RWPE2 (cell line): ENCODE measurements at regions not wholly inside any gene's neighbourhood (a gene's known extent, or its start where the extent isn't known, plus 50 kb on each side); places are given as distances from the start of the nearest gene placed in this dataset.

Source experiments
- ATAC-seq: fragments of 200-7000 bp; cut with Tn5 transposase; 3 replicates; pipeline ENCODE4 v1.9.1; 2021; ENCODE audit warnings: low read depth
- DNase-seq: peaks from one replicate; pipeline ENCODE4 v3.0.0-alpha.2; 2020; ENCODE audit warnings: low spot score
- H3K27ac ChIP-seq: fragments of 450-650 bp; 2 replicates; pipeline ENCODE4 v1.5.1; 2017; ENCODE audit warnings: mild to moderate bottlenecking; ENCODE audit not compliant: poor library complexity, severe bottlenecking
- H3K27me3 ChIP-seq: fragments of 250-450 bp; sonication (Bioruptor Pico); 2 replicates; pipeline ENCODE4 v1.5.1; 2021; ENCODE audit warnings: mild to moderate bottlenecking, moderate library complexity; ENCODE audit not compliant: insufficient read depth, poor library complexity, severe bottlenecking
- H3K36me3 ChIP-seq: fragments of 250-450 bp; sonication (Bioruptor Pico); 2 replicates; pipeline ENCODE4 v1.5.1; 2020; ENCODE audit warnings: low read depth, mild to moderate bottlenecking, moderate library complexity
- H3K4me1 ChIP-seq: fragments of 250-450 bp; sonication (Bioruptor Pico); 2 replicates; pipeline ENCODE4 v1.5.1; 2021; ENCODE audit warnings: mild to moderate bottlenecking, moderate library complexity; ENCODE audit not compliant: insufficient read depth, poor library complexity, severe bottlenecking
- H3K4me3 ChIP-seq: fragments of 250-450 bp; sonication (Bioruptor Pico); 2 replicates; pipeline ENCODE4 v1.5.1; 2021; ENCODE audit warnings: mild to moderate bottlenecking, moderate library complexity; ENCODE audit not compliant: severe bottlenecking
- H3K9me3 ChIP-seq: fragments of 250-450 bp; sonication (Bioruptor Pico); 2 replicates; pipeline ENCODE4 v1.5.1; 2021; ENCODE audit warnings: mild to moderate bottlenecking, moderate library complexity; ENCODE audit not compliant: severe bottlenecking
- TF ChIP-seq, protein P1 (sequence below): fragments of 450-650 bp; IDR thresholded peaks from one replicate; pipeline ENCODE4 v1.5.1; 2017; ENCODE audit warnings: mild to moderate bottlenecking, moderate library complexity; ENCODE audit not compliant: poor library complexity, severe bottlenecking

GRCh38 chrX:39249999-39250398 lies 448.7 kb downstream of the MID1IP1 start:
- no peak for DNase-seq
- H3K36me3 ChIP-seq = no peaks in the 10 kb centered on the region
- H3K4me1 ChIP-seq = no peaks in the 10 kb centered on the region

DNA sequence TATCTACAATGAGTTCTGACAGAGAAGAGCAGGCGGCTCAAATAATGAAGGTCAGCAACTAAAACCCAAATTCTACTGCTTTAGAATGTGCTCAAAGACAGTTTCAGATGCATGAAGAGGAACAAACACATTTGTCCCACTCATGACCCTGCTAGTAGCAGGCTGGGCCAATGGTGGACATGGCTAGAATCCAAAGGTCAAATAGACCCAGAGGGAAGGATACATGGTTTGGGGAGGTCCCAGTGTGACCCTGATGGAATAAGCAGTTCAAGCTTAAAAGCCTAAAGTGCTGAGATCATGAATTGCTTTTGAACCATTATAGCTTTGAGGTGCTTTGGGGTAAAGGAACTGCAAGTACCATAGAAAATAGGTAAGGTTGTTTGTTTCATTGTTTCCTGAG lies 450.7 kb downstream of the MID1IP1 start:
- no peak for DNase-seq
- ATAC-seq = no peak
- Histone ChIP-seq H3K4me3 (no peak overlapping the region), H3K4me1 (no peaks in the 10 kb centered on the region), H3K9me3 (no peaks in the 10 kb centered on the region), H3K36me3 (no peaks in the 10 kb centered on the region), H3K27ac (no peak overlapping the region), H3K27me3 (no peaks in the 10 kb centered on the region)
- TF ChIP-seq, protein P1, sequence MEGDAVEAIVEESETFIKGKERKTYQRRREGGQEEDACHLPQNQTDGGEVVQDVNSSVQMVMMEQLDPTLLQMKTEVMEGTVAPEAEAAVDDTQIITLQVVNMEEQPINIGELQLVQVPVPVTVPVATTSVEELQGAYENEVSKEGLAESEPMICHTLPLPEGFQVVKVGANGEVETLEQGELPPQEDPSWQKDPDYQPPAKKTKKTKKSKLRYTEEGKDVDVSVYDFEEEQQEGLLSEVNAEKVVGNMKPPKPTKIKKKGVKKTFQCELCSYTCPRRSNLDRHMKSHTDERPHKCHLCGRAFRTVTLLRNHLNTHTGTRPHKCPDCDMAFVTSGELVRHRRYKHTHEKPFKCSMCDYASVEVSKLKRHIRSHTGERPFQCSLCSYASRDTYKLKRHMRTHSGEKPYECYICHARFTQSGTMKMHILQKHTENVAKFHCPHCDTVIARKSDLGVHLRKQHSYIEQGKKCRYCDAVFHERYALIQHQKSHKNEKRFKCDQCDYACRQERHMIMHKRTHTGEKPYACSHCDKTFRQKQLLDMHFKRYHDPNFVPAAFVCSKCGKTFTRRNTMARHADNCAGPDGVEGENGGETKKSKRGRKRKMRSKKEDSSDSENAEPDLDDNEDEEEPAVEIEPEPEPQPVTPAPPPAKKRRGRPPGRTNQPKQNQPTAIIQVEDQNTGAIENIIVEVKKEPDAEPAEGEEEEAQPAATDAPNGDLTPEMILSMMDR = no peak

More at GRCh38 chrX:39249999-39250398, 448.7 kb downstream of the MID1IP1 start:
- Histone ChIP-seq H3K4me3 (no peak overlapping the region), H3K27me3 (no peaks in the 10 kb centered on the region), H3K27ac (no peak overlapping the region), H3K9me3 (no peaks in the 10 kb centered on the region)
- no peak for ATAC-seq
- TF ChIP-seq, protein P1 = no peak

GRCh38 chrX:39253551-39253950 lies 452.3 kb downstream of the MID1IP1 start:
- ATAC-seq = peak; percentile 73; the same call in 2 of the 3 replicates
- Histone ChIP-seq H3K27ac (no peak overlapping the region), H3K4me1 (no peaks in the 10 kb centered on the region), H3K36me3 (no peaks in the 10 kb centered on the region), H3K9me3 (no peaks in the 10 kb centered on the region), H3K4me3 (no peak overlapping the region), H3K27me3 (no peaks in the 10 kb centered on the region)
- DNase-seq = no peak
- TF ChIP-seq, protein P1 = no peak

DNA sequence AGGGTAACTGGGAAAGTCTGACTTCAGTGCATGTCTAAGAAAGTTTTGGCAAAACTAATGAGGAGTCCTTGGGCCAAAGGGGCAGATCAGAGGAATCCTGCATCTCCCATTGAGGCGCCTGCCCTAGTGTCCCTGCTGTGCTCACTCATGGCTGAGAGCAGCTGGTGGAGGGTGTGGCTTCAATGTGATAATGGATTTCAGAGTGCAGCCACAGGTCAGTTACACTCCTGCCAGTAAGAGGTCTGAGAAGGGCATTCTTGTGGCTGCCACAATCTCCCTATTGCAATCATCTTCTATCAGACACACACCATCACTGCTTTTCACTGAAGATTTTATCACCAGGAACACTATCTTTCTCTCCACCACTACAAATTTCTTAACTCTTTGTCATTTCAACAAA lies 457.1 kb downstream of the MID1IP1 start:
- Histone ChIP-seq H3K9me3 (no peaks in the 10 kb centered on the region), H3K27ac (no peak overlapping the region), H3K4me1 (peaks cover 14% of the 10 kb centered on the region), H3K36me3 (no peaks in the 10 kb centered on the region), H3K27me3 (no peaks in the 10 kb centered on the region), H3K4me3 (no peak overlapping the region)
- no peak for DNase-seq
- ATAC-seq = no peak
- TF ChIP-seq, protein P1 = no peak

GRCh38 chrX:39260965-39261364 lies 459.7 kb downstream of the MID1IP1 start:
- Histone ChIP-seq H3K4me3 (no peak overlapping the region), H3K27me3 (no peaks in the 10 kb centered on the region), H3K27ac (peak overlapping the region; percentile 50), H3K4me1 (peaks cover 14% of the 10 kb centered on the region), H3K9me3 (no peaks in the 10 kb centered on the region), H3K36me3 (no peaks in the 10 kb centered on the region)
- TF ChIP-seq, protein P1 = no peak
- DNase-seq (no peak), ATAC-seq (peak; percentile 48; the same call in 1 of the 3 replicates)
